HG03045 (cell line): ENCODE measurements at regions not wholly inside any gene's neighbourhood (a gene's known extent, or its start where the extent isn't known, plus 50 kb on each side); places are given as distances from the start of the nearest gene placed in this dataset.
"Not testable (repeated sequence)": the region's sequence is repeated elsewhere in the genome, so short reads cannot be mapped to it uniquely, and the experiment has no call there.

Experiments
- ATAC-seq: cut with Tn5 transposase; IDR thresholded peaks from one replicate; pipeline ENCODE4 v1.9.1; 2021; ENCODE audit warnings: mild to moderate bottlenecking, moderate library complexity; ENCODE audit not compliant: unreplicated experiment

GRCh38 chr2:56606086-56606485 is 422.3 kb downstream of the CCDC85A start:
- not testable (repeated sequence) for ATAC-seq

GRCh38 chr2:56613254-56613653 is 429.5 kb downstream of the CCDC85A start:
- no peak for ATAC-seq

GRCh38 chr2:56613920-56614319 is 430.1 kb downstream of the CCDC85A start:
- no peak for ATAC-seq

DNA sequence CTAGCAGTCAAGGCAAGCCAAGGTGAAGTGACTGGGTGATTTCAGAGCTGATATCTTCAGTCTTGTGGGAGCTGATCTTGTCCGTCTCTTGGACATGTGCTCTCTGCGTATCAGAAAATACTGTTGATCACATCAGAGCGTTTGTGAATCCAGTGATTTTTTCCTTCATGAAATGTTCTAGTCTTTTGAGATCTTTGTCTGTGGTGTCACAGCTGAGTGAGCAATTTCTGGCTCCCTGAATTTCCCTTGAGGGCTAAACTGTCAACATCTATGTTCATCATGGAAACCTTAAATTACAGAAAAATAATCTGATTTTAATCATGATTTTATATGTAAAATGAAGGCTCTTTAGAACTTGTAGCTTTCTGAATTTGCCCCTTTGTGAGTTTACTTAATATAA is 432.0 kb downstream of the CCDC85A start:
- no peak for ATAC-seq

GRCh38 chr2:56624181-56624580 is 440.4 kb downstream of the CCDC85A start:
- ATAC-seq: no peak

GRCh38 chr2:56626927-56627326 is 443.1 kb downstream of the CCDC85A start:
- ATAC-seq: no peak

GRCh38 chr2:56630286-56630685 is 446.5 kb downstream of the CCDC85A start:
- ATAC-seq: no peak

- ATAC-seq: no peak
Measured at GRCh38 chr2:56647997-56648396, 464.2 kb downstream of the CCDC85A start.

GRCh38 chr2:56648802-56649201 is 465.0 kb downstream of the CCDC85A start:
- ATAC-seq: no peak

GRCh38 chr2:56654936-56655335 is 471.1 kb downstream of the CCDC85A start:
- no peak for ATAC-seq

DNA sequence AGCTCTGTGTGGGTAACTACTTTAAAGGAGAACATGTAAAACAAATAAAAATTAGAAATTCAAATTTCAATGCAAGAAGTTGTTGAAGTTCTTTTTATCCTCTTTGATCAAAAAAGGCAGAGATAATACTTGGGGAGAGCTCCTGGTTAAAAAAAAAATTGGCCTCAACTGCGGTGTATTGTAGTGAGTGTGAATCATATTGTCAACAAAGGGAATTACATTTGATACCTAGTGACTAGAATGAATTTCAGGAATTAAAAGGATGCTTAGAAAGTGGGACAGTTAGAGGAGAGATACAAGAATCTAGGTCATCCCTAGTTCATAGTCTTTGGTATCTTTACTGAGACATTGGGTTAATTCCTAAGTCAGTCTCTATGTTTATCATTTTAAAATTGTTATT is 473.0 kb downstream of the CCDC85A start:
- ATAC-seq: no peak

- ATAC-seq: no peak
Measured at GRCh38 chr2:56666777-56667176, 483.0 kb downstream of the CCDC85A start.

DNA sequence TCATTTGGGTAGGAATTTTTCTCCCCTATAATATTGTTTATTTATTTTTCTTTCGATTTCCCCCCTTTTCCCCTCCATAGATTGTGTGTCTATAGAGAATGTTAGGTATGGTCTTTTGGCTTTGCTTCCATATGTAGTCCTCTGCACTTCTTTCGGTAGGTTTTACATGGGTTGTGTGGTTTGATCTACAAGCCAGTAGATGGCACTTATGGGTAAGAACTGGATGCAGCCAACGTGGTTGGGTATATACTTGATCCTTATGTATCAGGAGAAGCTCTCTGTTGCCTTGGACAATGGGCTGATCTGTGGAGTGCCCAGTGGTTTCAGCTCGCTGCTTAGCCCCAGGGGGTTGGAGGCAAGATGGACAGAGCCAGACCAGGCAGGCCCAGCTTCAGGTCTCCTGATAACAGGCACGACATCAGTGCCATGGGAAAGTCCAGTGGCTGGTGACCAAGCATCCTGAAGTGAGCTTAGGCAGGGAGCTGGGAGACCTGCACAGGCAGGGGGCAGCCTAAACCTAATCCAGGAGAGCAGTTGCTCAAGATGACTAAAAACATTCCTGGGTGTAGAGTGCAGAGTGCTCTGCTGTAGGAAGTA is 488.3 kb downstream of the CCDC85A start:
- ATAC-seq: no peak

- ATAC-seq: no peak
Measured at GRCh38 chr2:56674084-56674483, 490.3 kb downstream of the CCDC85A start.

- no peak for ATAC-seq
Measured at GRCh38 chr2:56676966-56677365, 493.2 kb downstream of the CCDC85A start.

DNA sequence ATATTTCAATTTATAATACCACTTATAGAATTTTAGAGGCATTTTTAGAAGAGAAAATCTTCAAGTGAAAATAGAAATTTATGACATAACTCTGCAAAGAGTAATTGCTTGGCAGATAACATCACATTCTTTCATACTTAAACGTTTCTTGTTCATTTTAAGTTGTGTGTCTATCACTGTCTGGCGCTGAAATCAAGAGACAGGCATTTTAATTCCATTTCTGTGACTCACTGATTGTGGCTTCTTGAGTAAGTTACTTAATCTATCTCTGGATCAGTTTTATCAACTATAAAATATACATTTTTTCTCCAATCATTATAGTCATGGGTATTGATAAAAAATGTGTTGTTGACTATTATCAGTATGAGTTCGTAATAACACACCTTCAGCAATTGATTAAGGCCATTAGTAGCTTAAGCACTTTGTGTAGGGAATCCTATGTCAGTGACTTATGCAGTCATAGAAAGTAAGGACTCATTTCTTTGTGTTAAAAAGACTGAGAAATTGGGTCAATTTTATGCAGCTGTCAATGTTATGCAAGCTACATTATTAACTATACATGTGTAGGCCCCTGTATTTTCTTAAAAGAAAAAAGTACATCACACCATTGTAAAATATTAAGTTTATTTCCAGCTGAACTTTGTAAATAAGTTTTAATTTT is 497.3 kb downstream of the CCDC85A start:
- ATAC-seq: no peak

- no peak for ATAC-seq
Measured at GRCh38 chr2:56681659-56682396, 498.0 kb downstream of the CCDC85A start.

DNA sequence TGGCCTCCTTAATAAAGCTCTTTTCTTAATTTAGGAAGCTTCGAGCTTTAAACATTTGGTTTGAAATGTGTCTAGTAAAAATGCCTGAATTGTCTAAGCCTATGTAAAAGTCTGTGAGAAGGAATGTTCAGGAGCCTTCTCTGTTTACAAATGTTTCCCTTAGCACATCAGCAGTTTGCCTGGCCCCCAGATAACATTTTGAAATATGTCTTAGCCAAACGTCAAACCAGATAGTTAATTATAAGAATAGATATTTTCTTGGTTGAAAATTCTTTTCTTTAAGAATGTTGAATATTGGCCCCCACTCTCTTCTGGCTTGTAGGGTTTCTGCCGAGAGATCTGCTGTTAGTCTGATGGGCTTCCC is 498.6 kb downstream of the CCDC85A start:
- ATAC-seq: no peak

GRCh38 chr2:56684327-56684726 is 500.5 kb downstream of the CCDC85A start:
- ATAC-seq: no peak

GRCh38 chr2:56685205-56685604 is 501.4 kb downstream of the CCDC85A start:
- ATAC-seq: no peak

GRCh38 chr2:56687169-56687568 is 503.4 kb downstream of the CCDC85A start:
- no peak for ATAC-seq

- no peak for ATAC-seq
Measured at GRCh38 chr2:56688661-56689060, 504.9 kb downstream of the CCDC85A start.
